D721Med (cell line): ENCODE measurements at regions not wholly inside any gene's neighbourhood (a gene's known extent, or its start where the extent isn't known, plus 50 kb on each side); places are given as distances from the start of the nearest gene placed in this dataset.
"Not testable (repeated sequence)": the region's sequence is repeated elsewhere in the genome, so short reads cannot be mapped to it uniquely, and the experiment has no call there.

ENCODE experiments used
- DNase-seq: peaks from one replicate; pipeline ENCODE4 v3.0.0; 2011; ENCODE audit warnings: low spot score; ENCODE audit not compliant: insufficient read length
- FAIRE-seq: peaks from 2 replicates; lab custom pipeline; 2011; peaks lifted over from hg19 to GRCh38; lab: Jason Lieb, UNC
- CTCF ChIP-seq: IDR thresholded peaks from 2 replicates; pipeline ENCODE4 v1.5.1; 2012; ENCODE audit warnings: mild to moderate bottlenecking, control low read depth; ENCODE audit not compliant: insufficient read depth; ENCODE audit errors: missing control alignments

DNA sequence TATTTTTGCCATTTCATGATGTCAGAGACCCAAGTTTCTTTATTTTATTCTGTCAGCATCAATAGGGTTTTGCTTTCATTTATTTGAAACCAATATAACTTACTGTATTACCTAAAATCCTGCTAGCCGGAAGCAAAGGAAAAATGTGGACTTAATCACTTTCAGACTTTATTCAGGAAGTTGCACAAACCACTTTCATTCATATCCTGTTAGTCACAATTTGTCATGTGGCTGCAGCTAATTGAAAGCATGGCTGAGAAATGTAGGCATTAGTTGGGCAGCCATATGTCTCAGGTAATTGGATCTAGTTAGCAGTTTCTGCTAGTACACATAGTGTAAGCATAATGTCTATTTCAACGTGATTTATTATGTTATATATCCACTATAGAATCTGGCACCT lies 462.3 kb upstream of the SGO1 start:
- no peak for TF ChIP-seq CTCF
- no peak for FAIRE-seq
- DNase-seq = no peak

GRCh38 chr3:20646425-20646824 lies 460.4 kb upstream of the SGO1 start:
- TF ChIP-seq CTCF = no peak
- DNase-seq (no peak), FAIRE-seq (no peak)

- FAIRE-seq (no peak), DNase-seq (no peak)
These were observed 459.3 kb upstream of the SGO1 start for GRCh38 chr3:20645340-20645739.

GRCh38 chr3:20637729-20638128 lies 451.7 kb upstream of the SGO1 start:
- DNase-seq (no peak), FAIRE-seq (peak; percentile 48)
- no peak for TF ChIP-seq CTCF

More at GRCh38 chr3:20645340-20645739, 459.3 kb upstream of the SGO1 start:
- no peak for TF ChIP-seq CTCF

DNA sequence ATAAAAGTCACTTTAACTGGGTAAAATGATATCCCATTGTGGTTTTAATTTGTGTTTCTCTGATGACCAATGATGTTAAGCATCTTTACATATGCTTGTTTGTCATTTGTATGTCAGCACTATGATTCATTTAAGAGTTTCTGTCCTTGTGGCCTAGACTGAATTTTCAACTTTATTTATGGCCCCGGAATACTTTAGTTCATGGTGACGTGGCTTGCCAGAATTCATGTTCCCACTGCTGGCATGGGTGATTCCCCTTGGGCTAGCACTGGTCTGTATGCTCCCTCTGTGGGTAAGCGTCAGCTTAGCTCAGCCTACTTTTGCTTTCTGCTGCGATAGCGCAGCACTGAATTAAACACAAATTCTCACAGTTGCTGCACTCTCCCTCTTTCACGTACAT lies 436.3 kb upstream of the SGO1 start:
- TF ChIP-seq CTCF = no peak
- DNase-seq = no peak
- FAIRE-seq = no peak

GRCh38 chr3:20618621-20619020 lies 432.6 kb upstream of the SGO1 start:
- FAIRE-seq = peak; percentile 60
- not testable (repeated sequence) for DNase-seq

DNA sequence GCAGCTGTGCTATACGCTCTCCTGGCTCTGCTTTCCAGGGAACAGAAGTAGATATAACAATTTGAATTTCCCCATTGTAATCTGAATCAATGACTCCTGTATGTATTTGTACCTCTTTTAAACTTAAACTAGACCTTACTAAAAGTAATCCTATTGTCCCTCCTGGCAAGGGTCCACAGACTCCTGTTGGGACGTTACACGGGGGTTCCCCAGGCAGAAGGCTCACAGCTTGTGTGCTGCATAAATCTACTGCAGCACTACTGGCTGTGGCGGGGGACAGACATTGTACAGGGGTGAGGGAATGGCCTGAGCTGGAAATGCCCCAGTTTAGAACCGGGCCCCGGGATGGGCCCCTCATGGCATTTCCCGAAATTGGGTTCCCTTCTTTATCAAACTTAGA lies 432.2 kb upstream of the SGO1 start:
- not testable (repeated sequence) for DNase-seq, FAIRE-seq

DNA sequence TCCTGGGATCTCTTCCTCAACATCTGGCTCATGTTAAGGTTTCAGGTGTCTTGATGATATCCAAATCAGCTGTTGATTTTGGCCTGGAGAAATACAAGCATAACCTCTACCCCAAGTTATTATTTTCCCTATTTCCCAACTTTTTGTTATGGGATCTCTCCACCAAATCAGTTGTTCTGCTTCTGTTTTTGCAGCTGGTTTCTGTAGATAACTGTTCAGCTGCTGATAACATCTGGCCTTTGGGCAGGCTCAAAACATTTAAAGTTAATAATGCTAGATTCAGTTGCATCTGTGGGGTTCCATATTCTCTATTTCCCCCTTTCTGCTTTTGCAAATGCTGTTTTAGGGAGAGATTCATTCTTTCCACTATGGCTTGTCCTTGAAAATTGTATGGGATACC lies 430.0 kb upstream of the SGO1 start:
- not testable (repeated sequence) for FAIRE-seq, DNase-seq

GRCh38 chr3:20608054-20608738 lies 422.2 kb upstream of the SGO1 start:
- no peak for TF ChIP-seq CTCF
- DNase-seq = no peak

More at GRCh38 chr3:20608054-20608738, 422.2 kb upstream of the SGO1 start:
- no peak for FAIRE-seq
